Trophoblast cell (in vitro differentiated cells and primary cell): ENCODE measurements at regions not wholly inside any gene's neighbourhood (a gene's known extent, or its start where the extent isn't known, plus 50 kb on each side); places are given as distances from the start of the nearest gene placed in this dataset.

Source experiments
- DNase-seq, 2 donors: peaks; one replicate each; pipeline ENCODE4 v3.0.0-alpha.2; 2016
- H2AFZ ChIP-seq: 2 replicates; pipeline ENCODE4 v1.6.1; 2013; ENCODE audit warnings: low read length, moderate library complexity, mild to moderate bottlenecking; ENCODE audit not compliant: insufficient read depth, poor library complexity
- H2AK5ac ChIP-seq: 2 replicates; pipeline ENCODE4 v1.6.1; 2013; ENCODE audit warnings: mild to moderate bottlenecking, low read length
- H2BK120ac ChIP-seq: 2 replicates; pipeline ENCODE4 v1.6.1; 2013; ENCODE audit warnings: low read length, mild to moderate bottlenecking, moderate library complexity; ENCODE audit not compliant: insufficient read depth, poor library complexity
- H2BK12ac ChIP-seq: 2 replicates; pipeline ENCODE4 v1.6.1; 2013; ENCODE audit warnings: mild to moderate bottlenecking, low read length, moderate library complexity
- H2BK5ac ChIP-seq: 2 replicates; pipeline ENCODE4 v1.6.1; 2013; ENCODE audit warnings: low read length, low read depth, moderate library complexity, mild to moderate bottlenecking; ENCODE audit not compliant: poor library complexity
- H3K14ac ChIP-seq: 2 replicates; pipeline ENCODE4 v1.6.1; 2013; ENCODE audit warnings: mild to moderate bottlenecking, low read length
- H3K18ac ChIP-seq: 2 replicates; pipeline ENCODE4 v1.6.1; 2013; ENCODE audit warnings: mild to moderate bottlenecking, low read length
- H3K23ac ChIP-seq: 2 replicates; pipeline ENCODE4 v1.6.1; 2013; ENCODE audit warnings: low read length
- H3K27ac ChIP-seq: 2 replicates; pipeline ENCODE4 v1.5.1; 2013; ENCODE audit warnings: low read depth, mild to moderate bottlenecking, inconsistent platforms, low read length, moderate library complexity
- H3K27me3 ChIP-seq: 2 replicates; pipeline ENCODE4 v1.6.1; 2013; ENCODE audit warnings: inconsistent platforms, mild to moderate bottlenecking, low read length, moderate library complexity; ENCODE audit not compliant: insufficient read depth
- H3K36me3 ChIP-seq, 2 experiments: 1 replicate in 1 of 2; 2 replicates in 1 of 2; pipeline ENCODE4 v1.6.1; 2013; ENCODE audit warnings: low read length in 2 of 2, mild to moderate bottlenecking in 2 of 2, moderate library complexity in 1 of 2; ENCODE audit not compliant: insufficient read depth in 2 of 2, control insufficient read depth in 1 of 2
- H3K4ac ChIP-seq: 2 replicates; pipeline ENCODE4 v1.6.1; 2013; ENCODE audit warnings: low read depth, mild to moderate bottlenecking, low read length, moderate library complexity
- H3K4me1 ChIP-seq, 2 experiments: 1 replicate in 1 of 2; 2 replicates in 1 of 2; pipeline ENCODE4 v1.6.1; 2013; ENCODE audit warnings: low read length in 2 of 2, mild to moderate bottlenecking in 2 of 2, moderate library complexity in 1 of 2; ENCODE audit not compliant: insufficient read depth in 2 of 2, control insufficient read depth in 1 of 2
- H3K4me2 ChIP-seq: 2 replicates; pipeline ENCODE4 v1.6.1; 2013; ENCODE audit warnings: inconsistent platforms, mild to moderate bottlenecking, low read length, moderate library complexity
- H3K4me3 ChIP-seq: 2 replicates; pipeline ENCODE4 v1.5.1; 2013; ENCODE audit warnings: mild to moderate bottlenecking, low read depth, low read length, inconsistent platforms
- H3K79me1 ChIP-seq: one replicate; pipeline ENCODE4 v1.6.1; 2013; ENCODE audit warnings: low read length
- H3K79me2 ChIP-seq: 2 replicates; pipeline ENCODE4 v1.6.1; 2013; ENCODE audit warnings: low read length, mild to moderate bottlenecking; ENCODE audit not compliant: control insufficient read depth, insufficient read depth, poor library complexity
- H3K9ac ChIP-seq: 2 replicates; pipeline ENCODE4 v1.6.1; 2013; ENCODE audit warnings: mild to moderate bottlenecking, low read length
- H3K9me3 ChIP-seq: 2 replicates; pipeline ENCODE4 v1.6.1; 2013; ENCODE audit warnings: low read depth, mild to moderate bottlenecking, control low read depth, inconsistent platforms, low read length; ENCODE audit not compliant: insufficient read depth
- H4K12ac ChIP-seq: 2 replicates; pipeline ENCODE4 v1.6.1; 2013; ENCODE audit warnings: low read depth, mild to moderate bottlenecking, low read length, moderate library complexity
- H4K8ac ChIP-seq: 2 replicates; pipeline ENCODE4 v1.6.1; 2013; ENCODE audit warnings: low read depth, mild to moderate bottlenecking, low read length, moderate library complexity
- H4K91ac ChIP-seq: one replicate; pipeline ENCODE4 v1.6.1; 2013; ENCODE audit warnings: low read depth, mild to moderate bottlenecking, low read length, moderate library complexity
- WGBS: extraction: QIAGEN DNeasy Blood & Tissue Kit; methylation state at CpG from one replicate; pipeline ENCODE4 v1.1.7; 2013; ENCODE audit warnings: missing lambda C conversion rate; ENCODE audit not compliant: insufficient read length, insufficient coverage; ENCODE audit errors: extremely low coverage; 5-methylcytosine and 5-hydroxymethylcytosine counted together

DNA sequence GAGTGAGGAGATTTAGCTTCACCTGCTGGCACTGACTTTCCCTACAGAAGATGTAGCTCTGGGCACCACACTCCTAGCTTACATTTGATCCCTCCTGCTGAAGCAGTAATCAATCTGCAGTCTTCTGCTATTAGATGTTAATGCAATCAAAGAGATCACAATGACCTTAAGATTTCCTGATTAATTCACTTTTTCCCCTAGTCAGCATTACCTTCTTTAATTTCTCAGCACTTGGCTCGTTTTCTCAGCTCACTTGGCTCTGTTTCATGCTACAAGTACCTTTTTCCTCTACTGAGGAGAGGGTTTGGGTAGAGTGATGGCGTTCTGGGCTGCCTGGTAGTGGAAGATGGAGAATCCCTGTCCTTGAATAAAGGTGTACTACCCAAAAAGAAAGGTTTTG lies 113.0 kb upstream of the PAK3 start:
- Histone ChIP-seq H3K79me1 (no peaks in the 10 kb centered on the region), H2BK12ac (no peak overlapping the region), H3K27me3 (no peaks in the 10 kb centered on the region), H3K79me2 (no peaks in the 10 kb centered on the region), H3K4me1 (no peaks in the 10 kb centered on the region), H3K18ac (no peak overlapping the region), H2BK5ac (no peak overlapping the region), H4K8ac (no peak overlapping the region), H2AK5ac (no peak overlapping the region), H2AFZ (no peak overlapping the region), H3K14ac (no peak overlapping the region), H2BK120ac (no peak overlapping the region), H3K9me3 (no peaks in the 10 kb centered on the region), H3K4me2 (no peak overlapping the region), H3K4ac (no peak overlapping the region), H3K4me3 (no peak overlapping the region), H3K36me3 (no peaks in the 10 kb centered on the region), H4K12ac (no peak overlapping the region), H3K9ac (no peak overlapping the region), H4K91ac (no peak overlapping the region), H3K23ac (no peak overlapping the region), H3K27ac (no peak overlapping the region)
- WGBS = no CpG with 5 or more reads among the region's 2 CpGs
- DNase-seq = no peak

DNA sequence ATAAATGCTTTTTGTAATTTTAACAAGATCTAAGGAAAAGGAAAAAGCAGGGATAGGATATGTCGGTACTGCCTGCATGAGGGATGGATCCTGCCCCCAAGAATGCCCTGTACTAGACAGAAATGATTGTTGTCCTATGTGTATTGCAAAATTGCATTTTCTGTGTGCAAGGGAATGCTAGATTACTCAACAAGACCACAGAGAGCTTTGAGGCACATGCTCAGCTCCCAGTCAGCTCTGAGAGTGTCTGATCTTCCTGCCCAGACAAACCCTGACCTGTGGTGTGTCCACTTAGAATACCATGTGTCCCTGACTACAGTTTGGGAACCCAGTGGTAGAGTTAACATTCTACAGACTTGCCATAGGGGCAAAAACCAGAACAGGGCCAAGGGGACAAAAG lies 129.2 kb upstream of the PAK3 start:
- Histone ChIP-seq H3K14ac (no peak overlapping the region), H2BK5ac (no peak overlapping the region), H4K91ac (no peak overlapping the region), H3K18ac (no peak overlapping the region), H3K79me1 (no peaks in the 10 kb centered on the region), H2AK5ac (no peak overlapping the region), H2AFZ (no peak overlapping the region), H3K9me3 (no peaks in the 10 kb centered on the region), H4K12ac (no peak overlapping the region), H3K4me2 (no peak overlapping the region), H3K4me1 (no peaks in the 10 kb centered on the region), H3K36me3 (no peaks in the 10 kb centered on the region), H3K23ac (no peak overlapping the region), H2BK120ac (no peak overlapping the region), H3K27me3 (no peaks in the 10 kb centered on the region), H2BK12ac (no peak overlapping the region), H3K9ac (no peak overlapping the region), H3K4me3 (no peak overlapping the region), H4K8ac (no peak overlapping the region), H3K27ac (no peak overlapping the region), H3K4ac (no peak overlapping the region), H3K79me2 (no peaks in the 10 kb centered on the region)
- peak; percentile 17 to 62 for DNase-seq
- WGBS = no CpG with 5 or more reads among the region's 1 CpG

DNA sequence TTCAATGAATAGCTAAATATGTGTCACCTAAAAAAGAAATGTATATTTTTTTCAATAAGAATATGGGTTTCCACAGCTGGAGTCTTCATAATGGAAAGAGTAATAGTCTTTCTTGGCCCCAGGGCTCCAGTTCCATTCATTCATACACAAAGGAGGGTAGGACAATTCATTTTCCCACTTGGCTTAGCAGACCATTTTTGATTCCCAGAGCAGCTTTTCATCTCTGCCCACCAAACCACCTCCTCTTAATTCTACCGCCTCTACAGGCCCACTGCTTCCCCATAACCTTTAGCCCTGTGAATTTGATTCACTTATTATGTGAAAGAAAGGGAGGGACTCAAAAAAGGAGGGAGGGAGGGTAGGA lies 129.9 kb upstream of the PAK3 start:
- Histone ChIP-seq H3K14ac (no peak overlapping the region), H3K79me2 (no peaks in the 10 kb centered on the region), H3K4ac (no peak overlapping the region), H3K27ac (no peak overlapping the region), H3K79me1 (no peaks in the 10 kb centered on the region), H3K27me3 (no peaks in the 10 kb centered on the region), H2BK12ac (no peak overlapping the region), H3K18ac (no peak overlapping the region), H3K9ac (no peak overlapping the region), H3K9me3 (no peaks in the 10 kb centered on the region), H4K12ac (no peak overlapping the region), H2BK120ac (no peak overlapping the region), H2AK5ac (no peak overlapping the region), H3K36me3 (no peaks in the 10 kb centered on the region), H2AFZ (no peak overlapping the region), H3K23ac (no peak overlapping the region), H3K4me2 (no peak overlapping the region), H3K4me1 (no peaks in the 10 kb centered on the region), H2BK5ac (no peak overlapping the region), H4K91ac (no peak overlapping the region), H3K4me3 (no peak overlapping the region), H4K8ac (no peak overlapping the region)
- DNase-seq = no peak
- WGBS = no CpG with 5 or more reads among the region's 1 CpG

DNA sequence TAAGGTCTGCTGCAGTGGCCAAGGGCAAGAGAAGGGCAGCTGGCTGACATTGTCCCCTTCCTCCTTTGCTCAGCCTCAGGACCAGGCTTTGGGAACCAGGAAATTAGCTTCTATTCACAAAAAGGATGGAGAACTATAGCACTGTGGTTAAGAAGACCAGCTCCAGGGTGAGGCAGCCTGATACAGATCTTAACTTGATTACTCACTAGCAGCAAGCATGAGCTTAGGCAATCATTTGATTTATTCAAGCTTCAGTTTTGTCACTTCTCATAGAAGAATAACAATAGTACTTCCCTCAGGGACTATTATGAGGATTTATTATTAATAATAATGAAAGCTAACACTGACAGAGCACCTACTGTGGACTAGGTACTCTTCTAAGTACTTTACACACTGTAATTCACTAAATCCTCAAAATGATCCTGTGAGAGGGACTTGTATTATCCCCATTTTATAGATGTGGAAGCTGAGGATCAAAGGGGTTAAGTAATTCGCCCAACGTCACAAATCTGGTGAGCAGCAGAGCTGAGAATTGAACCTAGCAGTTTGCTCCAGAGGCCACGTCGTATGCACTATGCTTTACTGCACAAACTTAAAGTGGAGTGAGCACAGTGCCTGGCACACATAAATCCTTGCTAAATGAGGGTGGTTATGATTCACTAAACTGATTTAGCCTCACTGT lies 130.4 kb upstream of the PAK3 start:
- Histone ChIP-seq H3K4me3 (no peak overlapping the region), H3K27ac (no peak overlapping the region), H3K36me3 (no peaks in the 10 kb centered on the region), H3K9me3 (no peaks in the 10 kb centered on the region), H3K18ac (no peak overlapping the region), H3K4me2 (no peak overlapping the region), H3K14ac (no peak overlapping the region), H4K12ac (no peak overlapping the region), H3K27me3 (no peaks in the 10 kb centered on the region), H3K79me1 (no peaks in the 10 kb centered on the region), H3K4ac (no peak overlapping the region), H2BK12ac (no peak overlapping the region), H3K4me1 (no peaks in the 10 kb centered on the region), H4K91ac (no peak overlapping the region), H2AK5ac (no peak overlapping the region), H4K8ac (no peak overlapping the region), H3K23ac (no peak overlapping the region), H2AFZ (no peak overlapping the region), H2BK120ac (no peak overlapping the region), H3K9ac (no peak overlapping the region), H3K79me2 (no peaks in the 10 kb centered on the region), H2BK5ac (no peak overlapping the region)
- no CpG with 5 or more reads among the region's 4 CpGs for WGBS
- DNase-seq = peak in 1 of 2 donors; percentile 24
